ENCODE measurements at regions not wholly inside any gene's neighbourhood (a gene's known extent, or its start where the extent isn't known, plus 50 kb on each side); places are given as distances from the start of the nearest gene placed in this dataset.

DNA sequence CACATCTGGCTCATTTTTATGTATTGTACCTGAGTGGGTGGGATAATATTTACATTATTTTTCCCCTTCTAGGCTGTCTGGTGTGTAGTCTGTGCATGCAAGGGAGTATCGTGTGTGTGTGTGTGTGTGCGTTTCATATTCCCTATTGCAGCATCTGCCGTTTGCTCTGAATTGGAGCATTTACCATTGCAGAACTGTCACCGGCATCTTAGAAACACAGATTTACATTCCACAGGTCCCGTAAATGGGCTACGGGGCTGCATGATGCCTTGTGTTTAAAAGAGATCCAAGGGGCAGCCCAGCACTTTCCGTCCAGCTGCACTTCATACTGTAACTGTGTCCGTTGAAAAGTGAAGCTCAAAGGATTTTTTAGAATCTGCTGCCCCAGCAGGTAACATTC, 167.1 kb upstream of the KIAA1217 start:
- Histone ChIP-seq H3K4me1 (peaks cover 20 to 34% of the 10 kb centered on the region in 2 donors), H3K27ac (no peak overlapping the region), H3K9me3 (no peaks in the 10 kb centered on the region), H3K27me3 (no peaks in the 10 kb centered on the region), H3K4me3 (peak overlapping the region in 1 of 4 donors; percentile 20), H3K36me3 (no peaks in the 10 kb centered on the region)
- in situ Hi-C loops (cut with MboI; ENCODE audit: low sequenced_read_pairs in 4 of 4) (no loop called here), intact Hi-C loops (cut with DNase I; ENCODE audit: low total_unique reads) (no loop called here)
- TF ChIP-seq POLR2A (IDR thresholded peaks at IDR 0.05): no peak
- TF ChIP-seq CTCF (IDR thresholded peaks at IDR 0.05 in 4 of 5, conservative IDR thresholded peaks at IDR 0.05 in 1 of 5): no peak
- no peak for DNase-seq
- no peak for ATAC-seq

GRCh38 chr10:24042884-24043283, 166.1 kb upstream of the KIAA1217 start:
- Histone ChIP-seq H3K4me1 (peaks cover 20 to 34% of the 10 kb centered on the region in 2 donors), H3K36me3 (no peaks in the 10 kb centered on the region), H3K9me3 (no peaks in the 10 kb centered on the region), H3K27ac (no peak overlapping the region), H3K27me3 (no peaks in the 10 kb centered on the region), H3K4me3 (no peak overlapping the region)
- ATAC-seq: no peak
- in situ Hi-C loops (cut with MboI; ENCODE audit: low sequenced_read_pairs in 4 of 4): no loop called here
- intact Hi-C loops (cut with DNase I; ENCODE audit: low total_unique reads): no loop called here
- DNase-seq: no peak
- TF ChIP-seq CTCF (IDR thresholded peaks at IDR 0.05 in 4 of 5, conservative IDR thresholded peaks at IDR 0.05 in 1 of 5) (no peak), POLR2A (IDR thresholded peaks at IDR 0.05) (no peak)

DNA sequence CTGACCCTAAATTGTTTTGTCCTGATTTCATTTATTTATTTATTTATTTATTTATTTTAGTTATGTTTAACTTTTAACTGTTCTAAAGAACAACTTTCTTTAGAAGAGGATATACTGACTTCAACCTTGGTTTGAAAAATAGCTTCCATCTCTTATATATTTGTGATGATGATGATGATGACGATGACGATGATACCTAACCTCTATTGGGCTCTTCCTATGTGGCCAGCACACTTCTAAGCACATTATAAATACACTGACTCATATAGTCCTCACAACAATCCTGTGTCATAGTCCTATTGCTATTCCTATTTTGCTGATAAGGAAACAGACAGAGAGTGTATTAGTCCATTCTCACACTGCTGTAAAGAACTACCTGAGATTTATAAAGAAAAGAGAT, 162.9 kb upstream of the KIAA1217 start:
- ATAC-seq (no peak), DNase-seq (no peak)
- TF ChIP-seq POLR2A (IDR thresholded peaks at IDR 0.05) (no peak), CTCF (IDR thresholded peaks at IDR 0.05 in 4 of 5, conservative IDR thresholded peaks at IDR 0.05 in 1 of 5) (no peak)
- peaks cover 0 to 7% (median 0%) of the 10 kb centered on the region in 3 donors for H3K9me3 ChIP-seq
- in situ Hi-C loops (cut with MboI; ENCODE audit: low sequenced_read_pairs in 4 of 4) (no loop called here), intact Hi-C loops (cut with DNase I; ENCODE audit: low total_unique reads) (no loop called here)
- no peak overlapping the region for H3K4me3 ChIP-seq
- H3K27ac ChIP-seq: no peak overlapping the region
- H3K36me3 ChIP-seq: no peaks in the 10 kb centered on the region
- peaks cover 8 to 19% of the 10 kb centered on the region in 2 donors for H3K4me1 ChIP-seq
- H3K27me3 ChIP-seq: no peaks in the 10 kb centered on the region

DNA sequence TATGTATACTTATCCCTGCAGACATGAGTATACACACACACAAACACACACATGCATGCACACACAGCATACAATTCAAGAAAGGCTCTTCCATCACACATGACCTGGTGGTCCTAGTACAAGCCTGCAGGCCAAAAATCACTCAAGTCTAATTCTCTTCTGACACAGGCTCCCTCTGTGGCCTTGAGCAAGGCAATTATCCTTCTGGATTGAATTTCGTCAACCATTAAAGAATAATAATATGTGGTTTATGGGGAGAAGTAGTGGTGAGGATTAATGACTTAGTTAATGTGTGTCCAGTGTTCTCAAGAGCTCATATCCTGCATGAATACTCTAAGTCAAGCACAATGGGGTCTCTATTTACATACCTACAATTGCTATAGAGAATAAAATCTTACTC, 161.8 kb upstream of the KIAA1217 start:
- Histone ChIP-seq H3K27me3 (no peaks in the 10 kb centered on the region), H3K4me1 (peaks cover 2 to 12% of the 10 kb centered on the region in 2 donors), H3K4me3 (no peak overlapping the region), H3K27ac (no peak overlapping the region), H3K9me3 (peaks cover 0 to 7% (median 0%) of the 10 kb centered on the region in 3 donors), H3K36me3 (no peaks in the 10 kb centered on the region)
- ATAC-seq (no peak), DNase-seq (no peak)
- TF ChIP-seq CTCF (IDR thresholded peaks at IDR 0.05 in 4 of 5, conservative IDR thresholded peaks at IDR 0.05 in 1 of 5) (no peak), POLR2A (IDR thresholded peaks at IDR 0.05) (no peak)
- intact Hi-C loops (cut with DNase I; ENCODE audit: low total_unique reads) (no loop called here), in situ Hi-C loops (cut with MboI; ENCODE audit: low sequenced_read_pairs in 4 of 4) (no loop called here)

DNA sequence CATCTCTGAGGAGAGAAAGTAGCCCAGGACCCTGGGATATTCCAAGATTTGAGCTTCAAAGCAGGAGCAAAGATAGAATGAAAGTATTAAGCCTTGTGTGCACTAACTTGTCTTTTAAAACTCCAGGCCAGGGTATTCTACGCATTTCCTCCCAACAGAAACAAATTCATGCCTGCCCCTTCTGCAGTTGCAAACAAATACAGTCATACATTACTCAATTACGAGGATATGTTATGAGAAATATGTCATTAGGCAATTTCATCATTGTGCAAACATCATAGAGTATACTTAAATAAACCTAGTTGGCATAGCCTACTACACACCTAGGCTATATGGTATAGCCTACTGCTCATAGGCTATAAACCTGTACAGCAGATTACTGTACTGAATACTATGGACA, 154.5 kb upstream of the KIAA1217 start:
- DNase-seq (no peak), ATAC-seq (no peak)
- no peak overlapping the region for H3K27ac ChIP-seq
- no peaks in the 10 kb centered on the region for H3K36me3 ChIP-seq
- peaks cover 0 to 7% (median 0%) of the 10 kb centered on the region in 3 donors for H3K9me3 ChIP-seq
- in situ Hi-C loops (cut with MboI; ENCODE audit: low sequenced_read_pairs in 4 of 4) (no loop called here), intact Hi-C loops (cut with DNase I; ENCODE audit: low total_unique reads) (no loop called here)
- H3K27me3 ChIP-seq: no peaks in the 10 kb centered on the region
- H3K4me3 ChIP-seq: no peak overlapping the region
- TF ChIP-seq POLR2A (IDR thresholded peaks at IDR 0.05) (no peak), CTCF (IDR thresholded peaks at IDR 0.05 in 4 of 5, conservative IDR thresholded peaks at IDR 0.05 in 1 of 5) (no peak)
- H3K4me1 ChIP-seq: no peaks in the 10 kb centered on the region

All from gastrocnemius medialis (tissue), 4 donors.